GM12878 (cell line): ENCODE measurements at regions not wholly inside any gene's neighbourhood (a gene's known extent, or its start where the extent isn't known, plus 50 kb on each side); places are given as distances from the start of the nearest gene placed in this dataset.

Experiments
- CTCF ChIP-seq, 3 experiments: IDR thresholded peaks in 2 of 3; conservative IDR thresholded peaks in 1 of 3; 2 replicates each; pipeline ENCODE4 v1.5.1; 2011; ENCODE audit warnings: low read depth in 3 of 3, low read length in 3 of 3, mild to moderate bottlenecking in 3 of 3, control low read depth in 2 of 3, moderate library complexity in 2 of 3, inconsistent platforms in 1 of 3, mixed read lengths in 1 of 3; ENCODE audit not compliant: control insufficient read depth in 2 of 3, insufficient read depth in 1 of 3; ENCODE audit errors: extremely low read depth in 1 of 3
- EED ChIP-seq: sonication (generic); IDR thresholded peaks from 2 replicates; pipeline ENCODE4 v1.6.1; 2016; ENCODE audit warnings: antibody characterized with exemption, low read depth
- EZH2 ChIP-seq: IDR thresholded peaks from 2 replicates; pipeline ENCODE4 v1.6.1; 2012; ENCODE audit warnings: low read depth, mild to moderate bottlenecking, control low read depth, inconsistent platforms, low read length, borderline replicate concordance; ENCODE audit not compliant: control insufficient read depth
- GABPA ChIP-seq: IDR thresholded peaks from 2 replicates; pipeline ENCODE4 v1.6.1; 2014; ENCODE audit warnings: antibody characterized with exemption, low read depth, mild to moderate bottlenecking, inconsistent platforms
- POLR2A ChIP-seq: IDR thresholded peaks from 2 replicates; pipeline ENCODE4 v1.6.1; 2011; ENCODE audit warnings: low read depth, mild to moderate bottlenecking, low read length
- PRDM15 ChIP-seq: fragments of 450-650 bp; formaldehyde crosslinking; IDR thresholded peaks from 2 replicates; pipeline ENCODE4 v1.4.0; 2020; ENCODE audit warnings: mild to moderate bottlenecking, moderate library complexity
- RELA ChIP-seq: fragments of 450-650 bp; IDR thresholded peaks from 2 replicates; pipeline ENCODE4 v1.8.0; 2014; ENCODE audit warnings: borderline replicate concordance; ENCODE audit not compliant: partially characterized antibody
- REST ChIP-seq: IDR thresholded peaks from 2 replicates; pipeline ENCODE4 v1.6.1; 2012; ENCODE audit warnings: mild to moderate bottlenecking, low read depth, low read length
- SP1 ChIP-seq: IDR thresholded peaks from one replicate; pipeline ENCODE4 v1.6.1; 2011; ENCODE audit warnings: low read depth, low read length
- ZBED1 ChIP-seq: IDR thresholded peaks from 2 replicates; pipeline ENCODE4 v1.6.1; 2016; ENCODE audit warnings: borderline replicate concordance
- ZNF384 ChIP-seq: IDR thresholded peaks from 2 replicates; pipeline ENCODE4 v1.6.1; 2012; ENCODE audit warnings: low read depth, mild to moderate bottlenecking, low read length, improper control_type of control experiment, borderline replicate concordance
- ZZZ3 ChIP-seq: IDR thresholded peaks from 2 replicates; pipeline ENCODE4 v1.6.1; 2011; ENCODE audit warnings: low read depth; ENCODE audit not compliant: control insufficient read depth, insufficient read length
- TF ChIP-seq, protein P1 (sequence below): fragments of 450-650 bp; formaldehyde crosslinking; IDR thresholded peaks from 2 replicates; pipeline ENCODE4 v1.5.0; 2022; ENCODE audit warnings: mild to moderate bottlenecking, missing genetic modification characterization

DNA sequence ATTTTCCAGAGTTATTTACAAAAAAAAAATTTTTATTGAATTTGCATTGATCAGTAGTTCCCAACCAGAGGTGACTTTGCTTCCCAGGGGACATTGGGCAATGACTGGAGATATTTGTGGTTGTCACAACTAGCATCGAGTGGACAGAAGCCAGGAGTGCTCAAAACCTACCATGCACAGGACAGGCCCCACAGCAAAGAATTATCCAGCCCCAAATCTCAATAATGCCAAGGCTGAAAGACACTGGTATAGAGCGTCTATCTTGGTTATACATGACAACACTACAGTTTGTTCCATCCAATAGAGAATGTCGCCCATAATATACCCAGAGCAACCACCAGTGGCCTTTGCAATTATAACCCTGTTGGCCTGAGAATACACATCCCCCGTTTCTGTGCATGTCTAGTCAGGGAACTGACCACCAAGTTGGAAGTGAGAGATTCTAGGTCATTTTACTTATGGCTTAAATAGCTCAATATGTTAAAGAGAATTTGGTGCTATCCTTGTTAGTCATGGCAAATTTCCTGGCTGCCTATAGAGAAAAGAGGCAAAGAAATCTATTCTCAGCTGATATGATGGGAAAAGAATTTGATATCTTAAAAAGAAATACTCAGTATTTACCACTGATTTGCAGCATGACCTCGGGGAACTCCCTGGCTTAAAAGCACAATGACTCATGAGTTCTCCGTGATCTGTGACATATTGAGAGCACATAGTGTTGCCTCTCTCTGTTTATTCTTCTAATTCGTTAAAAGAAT lies 76.0 kb upstream of the ADTRP start:
- TF ChIP-seq GABPA (no peak), CTCF (IDR thresholded peaks at IDR 0.05 in 2 of 3, conservative IDR thresholded peaks at IDR 0.05 in 1 of 3; ENCODE audit: control insufficient read depth in 2 of 3, extremely low read depth in 1 of 3, insufficient read depth in 1 of 3, low read depth in 3 of 3, low read length in 3 of 3) (no peak), EZH2 (no peak), SP1 (no peak), ZBED1 (no peak), REST (no peak), EED (no peak), POLR2A (no peak), ZZZ3 (no peak), PRDM15 (CRISPR knock-in tag) (no peak), ZNF384 (no peak), RELA (no peak)
- TF ChIP-seq, protein P1, sequence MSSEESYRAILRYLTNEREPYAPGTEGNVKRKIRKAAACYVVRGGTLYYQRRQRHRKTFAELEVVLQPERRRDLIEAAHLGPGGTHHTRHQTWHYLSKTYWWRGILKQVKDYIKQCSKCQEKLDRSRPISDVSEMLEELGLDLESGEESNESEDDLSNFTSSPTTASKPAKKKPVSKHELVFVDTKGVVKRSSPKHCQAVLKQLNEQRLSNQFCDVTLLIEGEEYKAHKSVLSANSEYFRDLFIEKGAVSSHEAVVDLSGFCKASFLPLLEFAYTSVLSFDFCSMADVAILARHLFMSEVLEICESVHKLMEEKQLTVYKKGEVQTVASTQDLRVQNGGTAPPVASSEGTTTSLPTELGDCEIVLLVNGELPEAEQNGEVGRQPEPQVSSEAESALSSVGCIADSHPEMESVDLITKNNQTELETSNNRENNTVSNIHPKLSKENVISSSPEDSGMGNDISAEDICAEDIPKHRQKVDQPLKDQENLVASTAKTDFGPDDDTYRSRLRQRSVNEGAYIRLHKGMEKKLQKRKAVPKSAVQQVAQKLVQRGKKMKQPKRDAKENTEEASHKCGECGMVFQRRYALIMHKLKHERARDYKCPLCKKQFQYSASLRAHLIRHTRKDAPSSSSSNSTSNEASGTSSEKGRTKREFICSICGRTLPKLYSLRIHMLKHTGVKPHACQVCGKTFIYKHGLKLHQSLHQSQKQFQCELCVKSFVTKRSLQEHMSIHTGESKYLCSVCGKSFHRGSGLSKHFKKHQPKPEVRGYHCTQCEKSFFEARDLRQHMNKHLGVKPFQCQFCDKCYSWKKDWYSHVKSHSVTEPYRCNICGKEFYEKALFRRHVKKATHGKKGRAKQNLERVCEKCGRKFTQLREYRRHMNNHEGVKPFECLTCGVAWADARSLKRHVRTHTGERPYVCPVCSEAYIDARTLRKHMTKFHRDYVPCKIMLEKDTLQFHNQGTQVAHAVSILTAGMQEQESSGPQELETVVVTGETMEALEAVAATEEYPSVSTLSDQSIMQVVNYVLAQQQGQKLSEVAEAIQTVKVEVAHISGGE (CRISPR knock-in tag) = no peak
